ENCODE measurements at regions not wholly inside any gene's neighbourhood (a gene's known extent, or its start where the extent isn't known, plus 50 kb on each side); places are given as distances from the start of the nearest gene placed in this dataset.

GRCh38 chr20:63080411-63080810 lies 73.6 kb upstream of the BHLHE23 start:
- H3K27ac Mint-ChIP-seq, result no peak overlapping the region
- no peaks in the 10 kb centered on the region for H3K36me3 Mint-ChIP-seq
- no peaks in the 10 kb centered on the region for H3K4me1 Mint-ChIP-seq
- H3K9me3 Mint-ChIP-seq, result peaks cover 16% of the 10 kb centered on the region
- no peak overlapping the region for H3K4me3 Mint-ChIP-seq
- no peak for DNase-seq
- peaks cover 23% of the 10 kb centered on the region for H3K27me3 Mint-ChIP-seq

- Mint-ChIP-seq H3K27ac (no peak overlapping the region), H3K27me3 (peaks cover 25% of the 10 kb centered on the region), H3K4me1 (no peaks in the 10 kb centered on the region), H3K9me3 (peaks cover 16% of the 10 kb centered on the region), H3K4me3 (no peak overlapping the region), H3K36me3 (no peaks in the 10 kb centered on the region)
- DNase-seq, result no peak
Observed at GRCh38 chr20:63079971-63080370, 73.2 kb upstream of the BHLHE23 start.

GRCh38 chr20:63077705-63078104 lies 70.9 kb upstream of the BHLHE23 start:
- Mint-ChIP-seq H3K36me3 (no peaks in the 10 kb centered on the region), H3K27me3 (peaks cover 45% of the 10 kb centered on the region), H3K4me1 (no peaks in the 10 kb centered on the region), H3K4me3 (no peak overlapping the region), H3K9me3 (peaks cover 16% of the 10 kb centered on the region), H3K27ac (no peak overlapping the region)
- no peak for DNase-seq

GRCh38 chr20:63076421-63076820 lies 69.7 kb upstream of the BHLHE23 start:
- Mint-ChIP-seq H3K36me3 (no peaks in the 10 kb centered on the region), H3K27ac (no peak overlapping the region), H3K4me1 (no peaks in the 10 kb centered on the region), H3K9me3 (peaks cover 16% of the 10 kb centered on the region), H3K27me3 (peaks cover 44% of the 10 kb centered on the region), H3K4me3 (no peak overlapping the region)
- no peak for DNase-seq

GRCh38 chr20:63074631-63075030 lies 67.9 kb upstream of the BHLHE23 start:
- Mint-ChIP-seq H3K4me3 (no peak overlapping the region), H3K27ac (no peak overlapping the region), H3K27me3 (peaks cover 49% of the 10 kb centered on the region), H3K9me3 (peaks cover 13% of the 10 kb centered on the region), H3K4me1 (peaks cover 1% of the 10 kb centered on the region), H3K36me3 (no peaks in the 10 kb centered on the region)
- no peak for DNase-seq

GRCh38 chr20:63074182-63074581 lies 67.4 kb upstream of the BHLHE23 start:
- H3K9me3 Mint-ChIP-seq, result peaks cover 13% of the 10 kb centered on the region

GRCh38 chr20:63073738-63074065 lies 66.9 kb upstream of the BHLHE23 start:
- H3K27me3 Mint-ChIP-seq, result peaks cover 57% of the 10 kb centered on the region
- peaks cover 12% of the 10 kb centered on the region for H3K9me3 Mint-ChIP-seq

More at GRCh38 chr20:63074182-63074581, 67.4 kb upstream of the BHLHE23 start:
- DNase-seq, result no peak
- no peak overlapping the region for H3K4me3 Mint-ChIP-seq
- H3K27me3 Mint-ChIP-seq, result peaks cover 53% of the 10 kb centered on the region
- H3K27ac Mint-ChIP-seq, result no peak overlapping the region
- no peaks in the 10 kb centered on the region for H3K36me3 Mint-ChIP-seq
- peaks cover 1% of the 10 kb centered on the region for H3K4me1 Mint-ChIP-seq

GRCh38 chr20:63072991-63073737 lies 66.4 kb upstream of the BHLHE23 start:
- no peak for DNase-seq
- no peak overlapping the region for H3K27ac Mint-ChIP-seq
- peaks cover 7% of the 10 kb centered on the region for H3K9me3 Mint-ChIP-seq
- H3K27me3 Mint-ChIP-seq, result peaks cover 57% of the 10 kb centered on the region
- no peak overlapping the region for H3K4me3 Mint-ChIP-seq
- H3K4me1 Mint-ChIP-seq, result peaks cover 1% of the 10 kb centered on the region
- no peaks in the 10 kb centered on the region for H3K36me3 Mint-ChIP-seq

More at GRCh38 chr20:63073738-63074065, 66.9 kb upstream of the BHLHE23 start:
- H3K4me3 Mint-ChIP-seq, result no peak overlapping the region
- DNase-seq, result no peak
- H3K27ac Mint-ChIP-seq, result no peak overlapping the region
- H3K36me3 Mint-ChIP-seq, result no peaks in the 10 kb centered on the region
- peaks cover 1% of the 10 kb centered on the region for H3K4me1 Mint-ChIP-seq

- Mint-ChIP-seq H3K27ac (no peak overlapping the region), H3K4me1 (peaks cover 1% of the 10 kb centered on the region), H3K4me3 (no peak overlapping the region), H3K27me3 (peaks cover 60% of the 10 kb centered on the region), H3K36me3 (no peaks in the 10 kb centered on the region), H3K9me3 (peaks cover 2% of the 10 kb centered on the region)
- no peak for DNase-seq
Observed at GRCh38 chr20:63072231-63072791, 65.5 kb upstream of the BHLHE23 start.

- Mint-ChIP-seq H3K27me3 (peaks cover 65% of the 10 kb centered on the region), H3K9me3 (peaks cover 1% of the 10 kb centered on the region), H3K36me3 (no peaks in the 10 kb centered on the region), H3K27ac (no peak overlapping the region), H3K4me3 (peak overlapping the region; percentile 40), H3K4me1 (peaks cover 1% of the 10 kb centered on the region)
- no peak for DNase-seq
Observed at GRCh38 chr20:63071541-63072181, 64.9 kb upstream of the BHLHE23 start.

- no peaks in the 10 kb centered on the region for H3K36me3 Mint-ChIP-seq
- peaks cover 1% of the 10 kb centered on the region for H3K9me3 Mint-ChIP-seq
- H3K4me1 Mint-ChIP-seq, result peaks cover 1% of the 10 kb centered on the region
- DNase-seq, result no peak
- no peak overlapping the region for H3K27ac Mint-ChIP-seq
- no peak overlapping the region for H3K4me3 Mint-ChIP-seq
- peaks cover 65% of the 10 kb centered on the region for H3K27me3 Mint-ChIP-seq
Observed at GRCh38 chr20:63070771-63071540, 64.2 kb upstream of the BHLHE23 start.

GRCh38 chr20:63070301-63070625 lies 63.5 kb upstream of the BHLHE23 start:
- Mint-ChIP-seq H3K4me1 (peaks cover 1% of the 10 kb centered on the region), H3K4me3 (no peak overlapping the region), H3K27ac (no peak overlapping the region), H3K9me3 (no peaks in the 10 kb centered on the region), H3K36me3 (no peaks in the 10 kb centered on the region), H3K27me3 (peaks cover 60% of the 10 kb centered on the region)
- DNase-seq, result no peak

GRCh38 chr20:63068711-63069367 lies 62.1 kb upstream of the BHLHE23 start:
- Mint-ChIP-seq H3K4me1 (peaks cover 1% of the 10 kb centered on the region), H3K9me3 (no peaks in the 10 kb centered on the region), H3K27ac (no peak overlapping the region), H3K36me3 (no peaks in the 10 kb centered on the region), H3K27me3 (peaks cover 52% of the 10 kb centered on the region), H3K4me3 (no peak overlapping the region)
- no peak for DNase-seq

- Mint-ChIP-seq H3K4me3 (no peak overlapping the region), H3K4me1 (peaks cover 1% of the 10 kb centered on the region), H3K27ac (no peak overlapping the region), H3K27me3 (peaks cover 47% of the 10 kb centered on the region), H3K9me3 (no peaks in the 10 kb centered on the region), H3K36me3 (no peaks in the 10 kb centered on the region)
- DNase-seq, result no peak
Observed at GRCh38 chr20:63067721-63068560, 61.2 kb upstream of the BHLHE23 start.
